ENCODE measurements at regions not wholly inside any gene's neighbourhood (a gene's known extent, or its start where the extent isn't known, plus 50 kb on each side); places are given as distances from the start of the nearest gene placed in this dataset.
"Not testable (repeated sequence)": the region's sequence is repeated elsewhere in the genome, so short reads cannot be mapped to it uniquely, and the experiment has no call there.

DNA sequence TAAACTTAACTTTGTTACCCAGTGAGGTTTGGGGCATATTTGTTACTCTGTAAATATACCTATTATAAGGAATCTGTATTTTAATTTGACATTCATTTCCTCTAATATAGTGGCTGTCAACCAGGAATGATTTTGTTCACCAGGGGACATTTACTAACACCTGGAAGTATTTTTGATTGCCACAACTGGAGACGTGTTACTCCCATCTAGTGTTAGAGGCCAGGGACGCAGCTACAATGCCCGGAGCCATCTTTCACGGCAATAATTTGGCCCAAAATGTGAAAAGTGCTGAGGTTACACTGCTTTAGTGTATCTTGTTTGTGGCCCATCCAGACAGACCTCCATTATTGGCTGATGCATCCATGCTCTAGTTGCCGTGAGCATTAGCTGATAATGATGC is 881.3 kb upstream of the ATXN7L3B start:
- TF ChIP-seq, protein P1, sequence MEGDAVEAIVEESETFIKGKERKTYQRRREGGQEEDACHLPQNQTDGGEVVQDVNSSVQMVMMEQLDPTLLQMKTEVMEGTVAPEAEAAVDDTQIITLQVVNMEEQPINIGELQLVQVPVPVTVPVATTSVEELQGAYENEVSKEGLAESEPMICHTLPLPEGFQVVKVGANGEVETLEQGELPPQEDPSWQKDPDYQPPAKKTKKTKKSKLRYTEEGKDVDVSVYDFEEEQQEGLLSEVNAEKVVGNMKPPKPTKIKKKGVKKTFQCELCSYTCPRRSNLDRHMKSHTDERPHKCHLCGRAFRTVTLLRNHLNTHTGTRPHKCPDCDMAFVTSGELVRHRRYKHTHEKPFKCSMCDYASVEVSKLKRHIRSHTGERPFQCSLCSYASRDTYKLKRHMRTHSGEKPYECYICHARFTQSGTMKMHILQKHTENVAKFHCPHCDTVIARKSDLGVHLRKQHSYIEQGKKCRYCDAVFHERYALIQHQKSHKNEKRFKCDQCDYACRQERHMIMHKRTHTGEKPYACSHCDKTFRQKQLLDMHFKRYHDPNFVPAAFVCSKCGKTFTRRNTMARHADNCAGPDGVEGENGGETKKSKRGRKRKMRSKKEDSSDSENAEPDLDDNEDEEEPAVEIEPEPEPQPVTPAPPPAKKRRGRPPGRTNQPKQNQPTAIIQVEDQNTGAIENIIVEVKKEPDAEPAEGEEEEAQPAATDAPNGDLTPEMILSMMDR (IDR thresholded peaks at IDR 0.05; ENCODE audit: control insufficient read depth, extremely low read depth, insufficient read depth): no peak
- no peak for DNase-seq (ENCODE audit: low read depth)
- H3K4me3 ChIP-seq (ENCODE audit: low read depth, low read length): no peak overlapping the region

- no peak overlapping the region for H3K4me3 ChIP-seq (ENCODE audit: low read depth, low read length)
- DNase-seq (ENCODE audit: low read depth): no peak
- TF ChIP-seq, protein P1 (IDR thresholded peaks at IDR 0.05; ENCODE audit: control insufficient read depth, extremely low read depth, insufficient read depth): no peak
Measured at GRCh38 chr12:73659802-73660201, 877.8 kb upstream of the ATXN7L3B start.

- no peak for DNase-seq (ENCODE audit: low read depth)
- H3K4me3 ChIP-seq (ENCODE audit: low read depth, low read length): no peak overlapping the region
- TF ChIP-seq, protein P1 (IDR thresholded peaks at IDR 0.05; ENCODE audit: control insufficient read depth, extremely low read depth, insufficient read depth): no peak
Measured at GRCh38 chr12:73665193-73665592, 872.4 kb upstream of the ATXN7L3B start.

DNA sequence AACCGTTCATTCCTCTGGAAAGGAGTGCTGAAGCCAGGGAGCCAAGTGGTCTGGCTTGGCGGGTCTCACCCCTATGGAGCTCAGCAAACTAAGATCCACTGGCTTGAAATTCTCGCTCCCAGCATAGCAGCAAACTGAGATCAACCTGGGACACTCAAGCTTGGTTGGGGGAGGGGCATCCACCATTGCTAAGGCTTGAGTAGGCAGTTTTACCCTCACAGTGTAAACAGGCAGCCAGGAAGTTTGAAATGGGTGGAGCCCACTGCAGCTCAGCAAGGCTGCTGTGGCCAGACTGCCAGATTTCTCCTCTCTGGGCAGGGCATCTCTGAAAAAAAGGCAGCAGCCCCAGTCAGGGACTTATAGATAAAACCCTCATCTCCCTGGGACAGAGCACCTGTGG is 866.1 kb upstream of the ATXN7L3B start:
- DNase-seq (ENCODE audit: low read depth): not testable (repeated sequence)

DNA sequence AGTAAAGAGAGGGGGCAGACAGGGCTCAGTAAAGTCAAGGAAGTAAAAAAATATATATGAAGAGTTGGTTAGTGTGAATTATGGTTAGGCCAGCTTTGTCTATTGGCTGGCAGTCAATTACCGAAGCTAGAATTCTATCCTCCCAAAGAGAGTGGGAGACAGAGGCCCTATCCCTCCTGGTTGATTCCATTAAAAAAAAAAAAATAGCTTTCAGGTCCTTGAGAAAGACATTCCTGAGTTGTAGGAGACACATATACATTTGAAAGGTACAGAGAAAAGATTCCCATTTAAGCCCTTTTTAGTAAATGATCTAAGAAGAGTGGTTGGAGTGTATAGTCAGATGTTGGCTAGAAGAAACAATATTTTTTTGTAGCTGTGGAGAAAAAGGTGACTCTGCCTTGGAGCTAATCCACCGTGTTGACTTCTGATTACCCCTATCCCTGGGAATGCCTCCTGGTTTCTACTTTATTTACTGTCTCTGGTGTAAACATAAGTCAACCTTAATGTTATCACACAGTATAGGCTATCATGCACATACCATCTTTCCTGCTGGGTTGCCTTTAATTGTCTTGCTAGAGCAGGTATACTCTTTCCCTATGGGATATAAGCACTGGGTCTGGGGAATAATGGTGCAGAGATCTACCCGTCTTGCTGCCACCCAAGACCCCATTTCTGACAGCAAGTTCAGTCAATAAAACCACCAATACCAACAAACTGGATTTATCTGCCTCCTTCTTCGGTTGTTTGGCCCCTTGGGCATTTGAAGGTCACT is 859.9 kb upstream of the ATXN7L3B start:
- no peak for DNase-seq (ENCODE audit: low read depth)
- TF ChIP-seq, protein P1 (IDR thresholded peaks at IDR 0.05; ENCODE audit: control insufficient read depth, extremely low read depth, insufficient read depth): no peak
- no peak overlapping the region for H3K4me3 ChIP-seq (ENCODE audit: low read depth, low read length)

More for the DNA sequence above, 866.1 kb upstream of the ATXN7L3B start:
- not testable (repeated sequence) for H3K4me3 ChIP-seq (ENCODE audit: low read depth, low read length)

DNA sequence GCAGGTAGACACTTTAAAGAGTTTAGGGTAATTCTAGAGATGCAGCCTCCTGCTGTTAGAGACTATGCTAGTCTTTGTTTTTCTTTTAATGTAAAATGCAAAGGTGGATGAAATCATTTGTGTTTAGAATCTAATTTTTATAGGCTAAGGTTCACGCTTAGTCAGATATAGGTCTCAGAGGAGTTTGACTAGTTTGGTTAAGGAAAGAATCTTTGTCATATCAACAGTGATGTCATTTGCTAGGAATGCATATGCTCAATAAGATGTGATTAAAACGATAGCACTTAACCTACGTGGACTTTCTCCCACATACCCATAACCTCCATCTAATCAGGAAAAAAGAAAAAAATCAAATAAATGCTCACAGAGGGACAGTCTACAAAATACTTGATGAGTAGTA is 859.3 kb upstream of the ATXN7L3B start:
- TF ChIP-seq, protein P1 (IDR thresholded peaks at IDR 0.05; ENCODE audit: control insufficient read depth, extremely low read depth, insufficient read depth): no peak
- H3K4me3 ChIP-seq (ENCODE audit: low read depth, low read length): no peak overlapping the region
- no peak for DNase-seq (ENCODE audit: low read depth)

DNA sequence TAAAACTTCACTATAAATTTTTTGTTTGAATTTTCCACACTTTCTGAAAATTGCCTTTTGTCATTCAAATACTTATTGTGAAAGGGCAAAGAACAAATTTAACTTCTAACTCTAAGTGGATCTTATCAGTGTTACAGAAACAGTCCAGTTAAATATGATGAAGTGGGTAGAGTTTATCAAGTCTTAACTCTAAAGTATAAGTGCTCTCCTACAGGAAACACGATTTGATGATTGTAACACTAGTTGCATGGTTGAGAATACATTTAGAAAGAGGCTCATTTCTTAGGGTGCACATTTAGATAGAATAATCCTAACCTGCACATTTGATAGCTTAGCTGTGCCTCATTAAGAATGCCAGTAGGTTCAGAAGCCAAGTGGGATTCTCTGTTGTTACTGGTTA is 838.3 kb upstream of the ATXN7L3B start:
- H3K4me3 ChIP-seq (ENCODE audit: low read depth, low read length): no peak overlapping the region
- DNase-seq (ENCODE audit: low read depth): no peak
- TF ChIP-seq, protein P1 (IDR thresholded peaks at IDR 0.05; ENCODE audit: control insufficient read depth, extremely low read depth, insufficient read depth): no peak

Data from LNCaP clone FGC (cell line).